Hepatocyte (in vitro differentiated cells): ENCODE measurements at regions not wholly inside any gene's neighbourhood (a gene's known extent, or its start where the extent isn't known, plus 50 kb on each side); places are given as distances from the start of the nearest gene placed in this dataset.

Experiments used
- DNase-seq: peaks from one replicate; pipeline ENCODE4 v3.0.0-alpha.2; 2016; ENCODE audit warnings: low spot score
- H2AFZ ChIP-seq: fragments of 200-600 bp; sonication (generic); 2 replicates; pipeline ENCODE4 v1.6.0; 2016; ENCODE audit warnings: antibody characterized with exemption, mild to moderate bottlenecking
- H3K27ac ChIP-seq: fragments of 200-600 bp; sonication (generic); 2 replicates; pipeline ENCODE4 v1.5.1; 2016; ENCODE audit warnings: mild to moderate bottlenecking
- H3K27me3 ChIP-seq: fragments of 200-600 bp; sonication (generic); 2 replicates; pipeline ENCODE4 v1.6.1; 2016
- H3K36me3 ChIP-seq: fragments of 200-600 bp; sonication (generic); replicated peaks from 2 replicates; pipeline ENCODE4 v1.5.1; 2016; ENCODE audit warnings: low read depth; ENCODE audit not compliant: insufficient read depth
- H3K4me1 ChIP-seq: fragments of 200-600 bp; sonication (generic); 2 replicates; pipeline ENCODE4 v1.5.1; 2016; ENCODE audit warnings: mild to moderate bottlenecking, moderate library complexity; ENCODE audit not compliant: insufficient read depth
- H3K4me2 ChIP-seq: fragments of 200-600 bp; sonication (generic); 2 replicates; pipeline ENCODE4 v1.6.0; 2016
- H3K4me3 ChIP-seq: fragments of 200-600 bp; sonication (generic); 2 replicates; pipeline ENCODE4 v1.5.1; 2016; ENCODE audit warnings: mild to moderate bottlenecking
- H3K79me2 ChIP-seq: fragments of 200-600 bp; sonication (generic); 2 replicates; pipeline ENCODE4 v1.6.0; 2017; ENCODE audit warnings: mild to moderate bottlenecking
- H3K9me2 ChIP-seq: fragments of 200-600 bp; sonication (generic); replicated peaks from 2 replicates; pipeline ENCODE4 v1.6.0; 2017; ENCODE audit warnings: mild to moderate bottlenecking; ENCODE audit not compliant: insufficient read depth
- H3K9me3 ChIP-seq: fragments of 200-600 bp; sonication (generic); 2 replicates; pipeline ENCODE4 v1.5.1; 2016; ENCODE audit warnings: low read depth, mild to moderate bottlenecking
- H4K20me1 ChIP-seq: fragments of 200-600 bp; sonication (generic); 2 replicates; pipeline ENCODE4 v1.6.0; 2016; ENCODE audit warnings: mild to moderate bottlenecking; ENCODE audit not compliant: insufficient read depth, poor library complexity, severe bottlenecking
- CTCF ChIP-seq: fragments of 200-600 bp; sonication (generic); IDR thresholded peaks from 2 replicates; pipeline ENCODE4 v1.5.1; 2016; ENCODE audit warnings: antibody characterized with exemption, mild to moderate bottlenecking; ENCODE audit not compliant: poor library complexity
- EZH2 ChIP-seq: fragments of 200-600 bp; sonication (generic); IDR thresholded peaks from 2 replicates; pipeline ENCODE4 v1.6.1; 2016; ENCODE audit warnings: antibody characterized with exemption, mild to moderate bottlenecking, borderline replicate concordance
- EZH2phosphoT487 ChIP-seq: fragments of 200-600 bp; sonication (generic); IDR thresholded peaks from one replicate; pipeline ENCODE4 v1.6.1; 2018; ENCODE audit warnings: antibody characterized with exemption, mild to moderate bottlenecking, low read depth, moderate library complexity; ENCODE audit not compliant: unreplicated experiment, severe bottlenecking
- WGBS: methylation state at CpG from one replicate; pipeline ENCODE4 v1.1.6; 2016; ENCODE audit warnings: low lambda C conversion rate; ENCODE audit errors: missing lambda C conversion rate; 5-methylcytosine and 5-hydroxymethylcytosine counted together

GRCh38 chr7:121452389-121452788, 56.3 kb upstream of the FAM3C start:
- Histone ChIP-seq H3K79me2 (no peaks in the 10 kb centered on the region), H3K9me3 (no peaks in the 10 kb centered on the region), H3K36me3 (no peaks in the 10 kb centered on the region), H3K9me2 (no peaks in the 10 kb centered on the region), H3K4me2 (no peak overlapping the region), H2AFZ (no peak overlapping the region), H4K20me1 (no peaks in the 10 kb centered on the region), H3K4me3 (no peak overlapping the region), H3K27me3 (no peaks in the 10 kb centered on the region), H3K4me1 (no peaks in the 10 kb centered on the region), H3K27ac (no peak overlapping the region)
- no peak for TF ChIP-seq EZH2
- TF ChIP-seq CTCF, result no peak
- no peak for TF ChIP-seq EZH2phosphoT487
- no peak for DNase-seq

DNA sequence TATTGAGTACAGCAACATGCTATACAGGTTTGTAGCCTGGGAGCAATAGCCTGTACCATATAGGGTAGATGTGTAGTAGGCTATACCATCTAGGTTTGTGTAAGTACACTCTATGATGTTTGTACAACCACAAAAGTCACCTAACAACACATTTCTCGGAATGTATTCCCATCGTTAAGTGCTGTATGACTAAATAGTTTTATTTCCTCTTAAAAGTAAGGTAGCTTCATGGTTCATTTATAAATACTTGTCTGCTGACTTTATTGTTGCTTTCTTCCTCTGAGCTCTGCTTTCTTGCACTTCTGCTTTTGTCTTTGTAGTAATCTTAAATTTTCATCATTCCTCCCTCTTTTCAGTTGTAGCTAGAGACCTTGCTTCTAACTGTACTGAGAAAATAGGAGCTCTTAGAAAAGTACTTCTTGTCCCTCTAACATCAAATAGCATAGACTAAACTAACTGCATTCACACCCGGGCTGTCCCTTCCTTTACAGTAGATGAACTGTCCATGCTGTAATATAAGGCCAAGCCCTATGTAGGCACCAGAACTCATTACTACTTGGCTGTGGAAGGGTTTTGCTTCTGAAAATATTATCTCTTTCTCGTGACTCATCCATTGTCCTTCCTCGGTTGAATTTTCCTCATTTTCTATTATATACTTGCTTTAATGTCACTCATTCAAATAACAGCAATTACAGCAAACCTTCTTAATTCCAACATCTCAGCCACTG, 55.4 kb upstream of the FAM3C start:
- Histone ChIP-seq H3K9me3 (no peaks in the 10 kb centered on the region), H3K27me3 (no peaks in the 10 kb centered on the region), H3K4me1 (no peaks in the 10 kb centered on the region), H4K20me1 (no peaks in the 10 kb centered on the region), H3K4me2 (no peak overlapping the region), H3K36me3 (no peaks in the 10 kb centered on the region), H2AFZ (no peak overlapping the region), H3K9me2 (no peaks in the 10 kb centered on the region), H3K4me3 (no peak overlapping the region), H3K79me2 (no peaks in the 10 kb centered on the region), H3K27ac (no peak overlapping the region)
- DNase-seq, result no peak
- 95% methylated on average over 5 of the region's 5 CpGs for WGBS
- TF ChIP-seq EZH2 (no peak), CTCF (no peak), EZH2phosphoT487 (no peak)

- H3K9me2 ChIP-seq, result no peaks in the 10 kb centered on the region
- H3K4me1 ChIP-seq, result no peaks in the 10 kb centered on the region
- WGBS, result 88% methylated on average over 2 of the region's 2 CpGs
- no peak for DNase-seq
- no peak overlapping the region for H2AFZ ChIP-seq
- H3K27me3 ChIP-seq, result no peaks in the 10 kb centered on the region
- TF ChIP-seq EZH2phosphoT487 (no peak), EZH2 (no peak), CTCF (no peak)
- no peaks in the 10 kb centered on the region for H3K9me3 ChIP-seq
- H3K4me2 ChIP-seq, result no peak overlapping the region
- H3K4me3 ChIP-seq, result no peak overlapping the region
- no peaks in the 10 kb centered on the region for H3K36me3 ChIP-seq
- H3K79me2 ChIP-seq, result no peaks in the 10 kb centered on the region
- H3K27ac ChIP-seq, result no peak overlapping the region
- H4K20me1 ChIP-seq, result no peaks in the 10 kb centered on the region
Observed at GRCh38 chr7:121450631-121451198, 54.6 kb upstream of the FAM3C start.
